ENCODE measurements at regions not wholly inside any gene's neighbourhood (a gene's known extent, or its start where the extent isn't known, plus 50 kb on each side); places are given as distances from the start of the nearest gene placed in this dataset.

DNA sequence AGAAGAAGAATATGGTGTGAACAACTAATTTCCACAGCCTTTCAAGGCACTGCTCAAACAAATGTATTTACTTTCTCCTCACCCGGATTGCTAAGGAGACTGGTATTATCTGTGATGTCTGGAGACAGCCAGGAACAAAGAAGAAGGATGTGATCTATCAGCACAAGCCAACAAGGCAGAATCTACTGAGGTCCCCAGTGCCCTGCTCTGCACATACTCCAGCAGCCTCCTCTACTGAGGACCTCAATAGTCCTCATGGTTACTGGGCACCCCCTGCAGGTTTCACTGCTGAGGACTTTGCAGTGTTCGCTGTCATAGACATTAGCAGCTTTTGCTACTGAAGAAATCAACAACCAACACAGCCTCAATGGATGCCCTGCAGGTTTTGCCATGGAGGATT lies 930.1 kb downstream of the ADGRL3 start:
- no peaks in the 10 kb centered on the region for H3K27me3 Mint-ChIP-seq
- H3K36me3 Mint-ChIP-seq: no peaks in the 10 kb centered on the region
- H3K4me1 Mint-ChIP-seq: no peaks in the 10 kb centered on the region
- H3K9me3 Mint-ChIP-seq: peaks cover 2 to 19% (median 4%) of the 10 kb centered on the region in 3 donors
- no peak overlapping the region for H3K4me3 Mint-ChIP-seq
- H3K27ac Mint-ChIP-seq: no peak overlapping the region
